ENCODE measurements at regions not wholly inside any gene's neighbourhood (a gene's known extent, or its start where the extent isn't known, plus 50 kb on each side); places are given as distances from the start of the nearest gene placed in this dataset.

- no peak for ATAC-seq
- intact Hi-C loops (cut with DNase I), result no loop called here
- no peak for DNase-seq (ENCODE audit: missing footprints)
Measured at GRCh38 chr21:23789864-23790263, 1817.4 kb downstream of the MRPL39 start.

DNA sequence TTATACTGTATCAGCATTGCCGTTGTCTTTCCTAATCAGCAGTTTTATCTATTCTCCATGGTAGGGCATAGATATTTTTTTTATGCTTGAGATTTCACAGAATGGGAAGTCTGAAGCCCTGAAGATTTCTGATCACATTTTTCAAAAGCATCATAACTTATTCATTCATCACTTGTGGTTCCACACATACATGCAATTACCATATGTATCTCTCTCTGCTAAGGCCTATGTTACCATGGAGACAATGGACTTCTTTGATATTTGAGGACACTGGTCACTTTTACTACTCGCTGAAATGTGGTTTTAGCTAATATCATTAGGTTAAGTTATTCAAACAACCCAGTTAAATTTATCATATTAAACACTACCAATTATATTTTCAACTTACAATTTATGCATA, 1827.0 kb downstream of the MRPL39 start:
- intact Hi-C loops (cut with DNase I), result no loop called here
- no peak for DNase-seq (ENCODE audit: missing footprints)
- no peak for ATAC-seq

DNA sequence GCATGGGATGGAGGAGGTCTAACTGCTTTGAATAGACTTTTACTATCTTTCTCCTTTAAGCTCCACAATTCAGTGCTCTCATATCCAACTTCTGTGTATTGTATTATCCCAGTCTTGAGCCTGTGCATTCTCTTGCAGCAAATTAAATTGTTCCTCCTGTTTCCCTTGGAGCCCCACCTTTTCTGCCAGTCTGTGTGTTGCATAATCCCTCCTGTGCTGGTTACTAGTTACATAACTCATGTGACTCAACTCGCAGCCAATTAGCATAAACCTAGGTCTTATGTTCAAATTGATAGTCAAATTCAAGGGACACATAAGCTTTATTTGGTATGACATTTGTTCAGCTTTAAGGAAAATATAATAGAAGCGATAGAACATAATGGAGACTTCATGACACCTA, 1863.5 kb downstream of the MRPL39 start:
- intact Hi-C loops (cut with DNase I), result no loop called here
- no peak for DNase-seq (ENCODE audit: missing footprints)
- no peak for ATAC-seq

DNA sequence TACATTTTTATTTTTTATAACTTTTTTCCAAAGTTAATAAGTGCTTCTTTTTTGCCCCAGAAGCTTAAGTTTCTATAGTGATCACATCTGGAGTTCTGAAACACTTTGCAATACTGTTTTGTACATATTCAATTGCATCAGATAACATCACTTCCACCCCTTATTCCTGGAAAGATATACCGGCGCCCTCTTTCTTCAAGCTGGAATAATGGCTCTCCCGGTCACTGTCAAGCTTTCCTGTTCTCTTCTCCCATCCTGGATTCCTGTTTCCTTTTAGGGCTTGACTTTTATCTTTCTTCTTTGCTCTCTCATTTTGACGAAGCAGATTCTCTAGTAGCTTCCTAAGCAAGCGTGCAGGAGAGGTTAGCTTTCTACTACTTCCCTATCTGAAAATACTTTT, 1866.8 kb downstream of the MRPL39 start:
- no peak for ATAC-seq

GRCh38 chr21:23732776-23733175, 1874.5 kb downstream of the MRPL39 start:
- ATAC-seq (no peak), DNase-seq (ENCODE audit: missing footprints) (no peak)
- intact Hi-C loops (cut with DNase I), result no loop called here

More for the DNA sequence above, 1866.8 kb downstream of the MRPL39 start:
- intact Hi-C loops (cut with DNase I), result no loop called here
- DNase-seq (ENCODE audit: missing footprints), result no peak

DNA sequence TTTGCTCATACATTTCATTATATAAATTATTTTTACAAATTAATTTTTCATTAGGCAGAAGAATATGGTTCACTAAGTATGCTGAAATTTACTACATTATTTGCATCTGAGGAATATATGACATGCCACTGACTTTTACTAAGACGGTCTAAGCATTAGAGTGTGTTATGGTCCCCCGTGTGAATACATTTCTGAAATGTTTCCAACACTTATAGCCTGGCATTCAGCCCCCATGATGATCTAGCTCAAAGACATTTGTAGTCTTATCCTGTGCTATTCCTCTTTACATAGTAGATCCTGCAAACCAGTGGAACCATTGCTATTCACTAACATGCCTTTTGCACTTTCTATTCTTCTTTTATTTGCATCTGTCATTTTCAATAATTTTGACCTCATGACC, 1878.0 kb downstream of the MRPL39 start:
- ATAC-seq (no peak), DNase-seq (ENCODE audit: missing footprints) (no peak)
- intact Hi-C loops (cut with DNase I), result no loop called here

DNA sequence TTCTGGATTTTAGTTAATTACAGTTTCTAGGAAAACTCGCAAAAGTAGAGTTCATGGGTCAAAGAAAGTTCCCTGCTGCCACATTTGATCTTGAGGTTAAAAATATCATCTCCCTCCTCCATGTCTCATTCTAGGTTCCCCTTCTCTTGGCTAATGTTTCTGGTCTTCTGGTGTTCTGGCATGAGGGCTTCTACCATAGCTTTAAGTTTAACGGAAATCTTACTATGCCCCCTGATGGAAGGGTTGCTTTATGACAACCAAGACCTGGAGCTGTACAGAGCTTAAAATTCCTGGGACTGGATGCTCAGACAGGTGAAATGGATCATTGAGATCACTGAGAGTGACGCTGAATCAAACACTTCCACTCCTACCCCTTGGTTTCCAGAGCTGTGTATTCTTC, 1881.7 kb downstream of the MRPL39 start:
- DNase-seq (ENCODE audit: missing footprints) (no peak), ATAC-seq (no peak)
- intact Hi-C loops (cut with DNase I), result no loop called here

DNA sequence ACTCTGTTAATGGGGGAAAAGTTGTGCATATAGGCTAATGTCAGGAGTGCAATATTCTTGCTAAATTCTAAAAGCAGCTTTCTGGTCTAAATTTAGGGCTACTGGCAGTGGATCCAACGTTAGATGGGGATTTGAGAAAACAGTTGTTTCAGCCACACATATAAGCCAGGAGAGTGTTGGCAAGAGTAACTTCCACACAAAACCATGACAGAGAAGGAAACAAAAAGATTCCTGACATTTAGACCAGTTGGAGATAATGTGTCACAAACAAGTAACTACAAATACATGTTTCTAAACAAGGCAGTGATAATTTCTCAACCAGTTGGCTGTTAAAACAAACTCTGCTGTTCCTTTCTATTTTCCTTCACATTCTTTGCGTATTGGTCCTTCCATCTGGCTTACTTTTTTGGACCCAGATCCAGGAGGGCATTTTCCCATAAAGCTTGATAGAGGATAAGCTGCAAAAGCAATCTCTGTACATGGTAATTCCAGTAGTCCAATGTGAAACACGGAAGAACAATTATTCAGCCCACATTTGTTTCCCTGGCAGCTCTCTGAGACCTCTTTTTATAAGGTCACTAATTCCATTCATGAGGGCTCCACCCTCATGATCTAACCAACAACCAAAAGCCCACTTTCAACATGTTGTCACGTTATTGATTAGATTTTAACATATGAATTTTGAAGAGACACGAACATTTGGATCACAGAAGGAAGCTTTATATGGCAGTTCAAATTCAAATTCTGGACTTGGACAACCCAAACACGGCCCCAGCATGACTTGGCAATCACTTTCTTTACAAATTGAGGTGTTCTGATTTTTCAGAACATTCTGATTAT, 1888.6 kb downstream of the MRPL39 start:
- ATAC-seq, result no peak
- no peak for DNase-seq (ENCODE audit: missing footprints)
- intact Hi-C loops (cut with DNase I), result no loop called here

GRCh38 chr21:23712166-23712565, 1895.1 kb downstream of the MRPL39 start:
- intact Hi-C loops (cut with DNase I), result no loop called here
- ATAC-seq, result no peak
- DNase-seq (ENCODE audit: missing footprints), result no peak

- ATAC-seq (no peak), DNase-seq (ENCODE audit: missing footprints) (no peak)
- intact Hi-C loops (cut with DNase I), result no loop called here
Measured at GRCh38 chr21:23706431-23706830, 1900.8 kb downstream of the MRPL39 start.

GRCh38 chr21:23699402-23699801, 1907.9 kb downstream of the MRPL39 start:
- DNase-seq (ENCODE audit: missing footprints) (no peak), ATAC-seq (no peak)
- intact Hi-C loops (cut with DNase I), result no loop called here

GRCh38 chr21:23698619-23699018, 1908.7 kb downstream of the MRPL39 start:
- no peak for DNase-seq (ENCODE audit: missing footprints)
- intact Hi-C loops (cut with DNase I), result no loop called here
- no peak for ATAC-seq

DNA sequence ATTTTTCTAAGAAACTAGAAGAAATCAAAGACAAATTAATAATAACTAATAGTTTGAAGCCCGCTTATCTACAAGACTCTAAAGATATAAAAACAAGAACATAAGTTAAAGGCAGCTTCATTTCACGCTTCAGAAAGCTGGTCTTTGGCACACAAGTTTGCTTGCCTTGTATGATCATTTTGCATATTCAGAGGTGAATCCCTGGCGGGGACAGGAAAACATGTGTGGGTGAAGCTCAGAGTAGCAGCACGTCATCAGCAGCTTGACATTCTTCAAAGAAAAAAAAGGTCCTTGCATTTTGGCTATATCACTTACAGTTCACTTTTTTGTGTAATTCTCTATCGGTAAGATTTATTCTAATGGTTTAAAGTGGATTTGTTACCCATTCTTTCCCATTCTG, 1911.8 kb downstream of the MRPL39 start:
- ATAC-seq (no peak), DNase-seq (ENCODE audit: missing footprints) (no peak)
- intact Hi-C loops (cut with DNase I), result no loop called here

DNA sequence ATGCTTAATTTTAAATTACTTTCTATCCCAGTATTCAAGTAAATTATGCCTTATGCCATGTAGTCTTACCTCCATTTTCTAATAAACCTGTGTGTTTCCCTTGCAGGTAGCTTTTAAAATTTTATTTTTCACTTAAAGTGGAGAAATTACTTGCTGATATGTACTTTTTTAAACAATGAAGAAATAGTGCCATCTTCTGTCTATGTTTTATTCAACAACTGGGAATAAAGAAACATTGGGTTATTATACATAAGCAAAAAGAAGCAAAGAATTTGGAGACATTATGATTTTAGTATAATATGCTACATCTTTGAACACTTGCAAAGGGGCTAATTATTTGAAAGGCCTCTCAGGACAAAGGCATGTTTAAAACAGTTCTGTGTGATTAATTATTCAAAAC, 1912.9 kb downstream of the MRPL39 start:
- intact Hi-C loops (cut with DNase I), result no loop called here
- DNase-seq (ENCODE audit: missing footprints) (no peak), ATAC-seq (no peak)

DNA sequence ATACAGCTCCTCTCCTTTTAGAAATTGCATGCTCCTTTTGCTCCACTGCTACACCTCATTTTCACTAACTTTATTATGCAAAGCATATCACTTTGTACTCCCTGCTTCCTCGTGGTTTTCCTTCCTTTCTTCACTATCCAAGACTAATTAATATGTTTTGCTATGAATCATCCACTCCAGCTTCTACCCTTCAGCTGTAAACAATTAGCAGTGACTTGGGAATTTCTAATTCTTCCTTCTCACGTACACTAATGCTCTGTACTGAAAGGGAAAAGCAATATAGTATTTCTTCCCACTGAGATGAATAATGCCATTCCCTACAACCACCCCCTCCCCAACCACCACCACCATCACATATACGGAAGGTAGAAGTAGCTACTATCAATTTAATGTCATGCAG, 1917.0 kb downstream of the MRPL39 start:
- intact Hi-C loops (cut with DNase I), result no loop called here
- ATAC-seq (no peak), DNase-seq (ENCODE audit: missing footprints) (no peak)

DNA sequence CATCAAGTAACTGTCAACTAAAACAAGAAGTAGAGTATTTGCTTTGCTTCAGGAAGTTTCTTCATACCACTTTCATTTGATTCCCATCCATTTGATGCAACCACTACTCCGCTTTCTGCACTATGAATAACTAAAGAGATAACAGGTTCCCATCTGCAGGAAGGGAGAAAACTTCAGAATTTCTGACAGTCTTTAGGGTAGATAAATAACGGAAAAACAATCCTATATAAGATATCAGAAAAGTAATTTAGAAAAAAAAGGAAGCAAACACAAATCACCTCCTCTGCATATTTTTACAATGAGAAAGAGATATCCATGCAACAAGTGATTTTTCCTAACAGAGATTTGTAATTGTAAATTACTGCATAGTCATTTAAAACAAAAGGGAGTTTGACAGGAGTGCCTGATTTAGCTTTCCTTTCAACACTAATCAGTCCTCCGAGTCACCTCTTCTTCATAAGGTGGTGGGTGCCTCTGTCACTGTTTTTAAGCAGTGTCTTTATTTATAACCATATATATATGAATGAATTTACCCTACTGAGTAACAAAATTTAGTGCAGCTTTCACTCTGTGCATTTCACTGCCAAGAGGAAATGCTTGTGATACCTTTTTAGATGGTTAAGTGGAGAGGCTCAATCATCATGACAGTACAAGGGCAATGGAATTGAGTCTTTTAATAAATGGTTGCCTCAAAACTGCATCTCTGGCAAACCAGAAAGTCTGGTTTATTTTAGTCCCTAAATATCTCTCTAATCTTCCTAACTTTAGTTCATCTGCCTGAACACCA, 1920.4 kb downstream of the MRPL39 start:
- DNase-seq (ENCODE audit: missing footprints), result no peak
- intact Hi-C loops (cut with DNase I), result no loop called here
- no peak for ATAC-seq

DNA sequence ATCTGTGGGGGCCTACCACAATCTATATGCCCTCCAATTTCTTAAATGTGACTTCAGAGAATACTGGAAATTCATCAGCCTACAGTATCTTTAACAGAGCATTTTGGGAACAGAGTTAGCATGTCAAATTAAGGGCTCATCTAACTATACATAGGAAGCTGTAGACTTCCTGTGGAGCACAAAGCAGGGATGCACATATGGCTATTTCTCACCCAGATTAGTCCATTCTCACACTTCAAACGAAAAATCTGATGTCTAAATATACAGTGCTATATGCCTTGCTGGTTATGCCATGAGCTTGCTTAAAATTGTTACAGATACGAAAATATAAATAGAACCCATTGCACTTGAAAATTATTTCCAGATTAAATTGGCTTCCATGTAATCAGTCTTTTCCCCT, 1922.8 kb downstream of the MRPL39 start:
- ATAC-seq, result no peak
- intact Hi-C loops (cut with DNase I), result no loop called here
- DNase-seq (ENCODE audit: missing footprints), result no peak

DNA sequence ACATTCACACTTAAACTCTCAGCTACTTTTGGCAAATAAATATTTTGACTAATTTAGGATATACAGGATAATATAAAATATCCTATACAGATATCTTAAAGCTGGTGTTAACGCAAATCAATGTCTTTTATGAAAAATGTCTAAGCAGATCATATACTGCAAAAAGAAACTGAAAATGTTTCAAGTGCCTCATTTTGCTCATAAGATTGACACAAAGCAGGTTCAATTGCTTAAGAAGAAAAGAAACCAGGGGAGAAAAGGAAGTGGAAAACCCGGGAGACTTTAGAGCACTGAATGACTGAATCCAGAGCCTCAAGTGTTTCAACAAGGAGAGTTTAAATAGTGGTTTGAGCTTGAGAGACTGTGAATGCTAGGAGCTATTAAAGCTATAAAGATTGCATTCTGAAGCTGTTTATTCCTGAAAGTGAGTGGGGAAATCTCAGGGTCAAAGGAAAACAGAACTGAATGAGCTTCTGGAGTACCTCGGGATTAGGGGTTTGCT, 1943.0 kb downstream of the MRPL39 start:
- DNase-seq (ENCODE audit: missing footprints) (no peak), ATAC-seq (no peak)
- intact Hi-C loops (cut with DNase I), result no loop called here

- intact Hi-C loops (cut with DNase I), result no loop called here
- ATAC-seq (no peak), DNase-seq (ENCODE audit: missing footprints) (no peak)
Measured at GRCh38 chr21:23660560-23660959, 1946.7 kb downstream of the MRPL39 start.

GRCh38 chr21:23644768-23645167, 1962.5 kb downstream of the MRPL39 start:
- intact Hi-C loops (cut with DNase I), result no loop called here
- no peak for ATAC-seq
- DNase-seq (ENCODE audit: missing footprints), result no peak

Measured in Right ventricle myocardium inferior (tissue), 1 donor.